GM12875 (cell line): ENCODE measurements at regions not wholly inside any gene's neighbourhood (a gene's known extent, or its start where the extent isn't known, plus 50 kb on each side); places are given as distances from the start of the nearest gene placed in this dataset.

Experiments
- H3K4me3 ChIP-seq: one replicate; pipeline ENCODE4 v1.5.1; 2011; ENCODE audit warnings: low read depth, low read length, control low read depth
- TF ChIP-seq, protein P1 (sequence below): IDR thresholded peaks from 2 replicates; pipeline ENCODE4 v1.5.1; 2011; ENCODE audit warnings: low read depth, mild to moderate bottlenecking, control low read depth, inconsistent platforms, low read length, moderate library complexity, borderline replicate concordance; ENCODE audit not compliant: insufficient read depth

- no peak overlapping the region for H3K4me3 ChIP-seq
- TF ChIP-seq, protein P1, sequence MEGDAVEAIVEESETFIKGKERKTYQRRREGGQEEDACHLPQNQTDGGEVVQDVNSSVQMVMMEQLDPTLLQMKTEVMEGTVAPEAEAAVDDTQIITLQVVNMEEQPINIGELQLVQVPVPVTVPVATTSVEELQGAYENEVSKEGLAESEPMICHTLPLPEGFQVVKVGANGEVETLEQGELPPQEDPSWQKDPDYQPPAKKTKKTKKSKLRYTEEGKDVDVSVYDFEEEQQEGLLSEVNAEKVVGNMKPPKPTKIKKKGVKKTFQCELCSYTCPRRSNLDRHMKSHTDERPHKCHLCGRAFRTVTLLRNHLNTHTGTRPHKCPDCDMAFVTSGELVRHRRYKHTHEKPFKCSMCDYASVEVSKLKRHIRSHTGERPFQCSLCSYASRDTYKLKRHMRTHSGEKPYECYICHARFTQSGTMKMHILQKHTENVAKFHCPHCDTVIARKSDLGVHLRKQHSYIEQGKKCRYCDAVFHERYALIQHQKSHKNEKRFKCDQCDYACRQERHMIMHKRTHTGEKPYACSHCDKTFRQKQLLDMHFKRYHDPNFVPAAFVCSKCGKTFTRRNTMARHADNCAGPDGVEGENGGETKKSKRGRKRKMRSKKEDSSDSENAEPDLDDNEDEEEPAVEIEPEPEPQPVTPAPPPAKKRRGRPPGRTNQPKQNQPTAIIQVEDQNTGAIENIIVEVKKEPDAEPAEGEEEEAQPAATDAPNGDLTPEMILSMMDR: no peak
These were observed 74.2 kb downstream of the C9orf152 start for GRCh38 chr9:110133608-110134210.

DNA sequence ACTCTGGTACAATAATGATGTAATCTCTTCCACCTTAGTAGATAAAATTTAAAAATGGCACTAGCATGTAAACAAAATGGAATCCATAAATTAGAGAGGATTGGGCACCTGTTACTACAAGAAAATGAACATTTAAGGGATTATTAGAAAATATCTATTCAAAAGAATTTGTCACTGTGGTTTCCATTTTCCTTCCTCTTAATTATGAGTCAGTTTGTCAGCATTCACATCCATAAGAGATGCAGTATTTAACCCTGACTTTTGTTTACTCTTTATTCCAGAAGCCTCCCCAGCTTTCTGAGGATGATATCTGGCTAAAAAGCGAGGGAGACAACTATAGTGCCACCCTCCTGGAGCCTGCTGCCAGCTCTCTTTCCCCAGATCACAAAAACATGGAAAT, 72.1 kb downstream of the C9orf152 start:
- TF ChIP-seq, protein P1: no peak
- H3K4me3 ChIP-seq: no peak overlapping the region

DNA sequence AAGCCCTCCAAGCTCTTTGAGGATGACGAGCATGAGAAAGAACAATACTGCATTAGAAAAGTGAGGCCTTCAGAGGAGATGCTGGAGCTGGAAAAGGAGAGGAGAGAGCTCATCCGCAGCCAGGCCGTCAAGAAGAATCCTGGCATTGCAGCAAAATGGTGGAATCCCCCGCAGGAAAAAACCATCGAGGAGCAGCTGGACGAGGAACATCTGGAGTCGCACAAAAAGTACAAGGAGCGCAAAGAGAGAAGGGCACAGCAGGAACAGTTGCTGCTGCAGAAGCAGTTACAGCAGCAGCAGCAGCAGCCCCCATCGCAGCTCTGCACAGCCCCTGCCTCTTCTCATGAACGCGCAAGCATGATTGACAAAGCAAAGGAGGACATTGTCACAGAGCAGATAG, 71.2 kb downstream of the C9orf152 start:
- TF ChIP-seq, protein P1: no peak
- no peak overlapping the region for H3K4me3 ChIP-seq

DNA sequence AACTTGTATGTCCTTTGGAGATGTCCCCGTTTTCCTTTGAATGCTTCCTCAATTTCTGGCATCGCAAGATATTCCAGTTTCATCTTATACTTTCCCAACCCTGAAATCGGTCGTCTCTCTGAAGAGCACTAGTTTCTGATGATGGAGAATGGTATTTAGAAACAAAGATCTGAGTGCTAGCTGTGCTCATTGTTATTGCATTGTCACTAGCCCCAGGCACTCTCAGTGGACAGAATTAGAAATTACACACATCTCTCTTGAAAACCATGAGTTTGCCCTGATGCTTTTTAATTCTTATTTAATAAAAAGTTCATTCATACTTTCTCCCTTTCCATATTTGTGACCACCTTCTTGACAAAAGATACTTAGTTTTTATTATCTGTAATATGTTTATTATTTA, 67.7 kb downstream of the C9orf152 start:
- H3K4me3 ChIP-seq: no peak overlapping the region
- TF ChIP-seq, protein P1: no peak

DNA sequence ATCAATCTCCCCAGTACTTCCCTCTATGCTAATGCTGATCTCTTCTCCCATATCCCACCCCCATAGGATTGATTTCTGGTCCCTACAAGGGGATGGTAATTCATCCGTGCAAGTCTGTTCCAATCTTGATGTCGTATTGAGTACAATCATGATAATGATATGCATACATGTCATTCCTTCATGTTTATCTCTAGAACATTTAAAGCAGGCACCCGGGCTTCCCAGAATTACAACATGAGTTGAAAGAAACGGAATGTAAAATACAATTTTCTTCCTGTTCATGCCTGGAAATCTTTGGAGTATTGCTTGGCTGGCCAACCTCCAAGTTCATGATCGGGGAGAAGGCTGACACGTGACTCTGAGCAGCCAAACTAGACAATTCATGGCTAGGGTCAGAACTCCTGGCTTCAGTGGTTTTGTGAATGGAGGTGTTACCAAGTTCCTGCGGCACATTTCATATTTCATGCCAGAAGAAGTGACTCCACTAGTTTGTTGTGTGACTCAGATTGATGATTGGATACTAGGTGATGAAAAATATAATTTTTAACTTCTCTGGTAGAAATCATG, 66.6 kb downstream of the C9orf152 start:
- no peak overlapping the region for H3K4me3 ChIP-seq
- TF ChIP-seq, protein P1: no peak

- TF ChIP-seq, protein P1: no peak
- H3K4me3 ChIP-seq: no peak overlapping the region
These were observed 65.7 kb downstream of the C9orf152 start for GRCh38 chr9:110142253-110142652.

- peak overlapping the region; percentile 31 for H3K4me3 ChIP-seq
- TF ChIP-seq, protein P1: 0 out of 2 replicates have a peak, but pooled peaks have one; percentile 15
These were observed 65.0 kb downstream of the C9orf152 start for GRCh38 chr9:110142868-110143481.
